Naive thymus-derived CD4-positive, alpha-beta T cell (primary cell): ENCODE measurements at regions not wholly inside any gene's neighbourhood (a gene's known extent, or its start where the extent isn't known, plus 50 kb on each side); places are given as distances from the start of the nearest gene placed in this dataset.

ENCODE experiments used
- ATAC-seq: fragments of 150-1000 bp; cut with Tn5 transposase; 2 replicates; pipeline ENCODE4 v1.10.0; 2021; ENCODE audit warnings: mild to moderate bottlenecking, moderate library complexity
- CTCF ChIA-PET: fragments of 350-600 bp; sonication (Branson Sonifier 250); formaldehyde crosslinking; loops from one replicate; lab custom pipeline; 2021; ENCODE audit warnings: antibody characterized with exemption; lab: Charles Lee
- POLR2A ChIA-PET: fragments of 350-600 bp; sonication (Branson Sonifier 250); formaldehyde crosslinking; loops from one replicate; lab custom pipeline; 2021; ENCODE audit warnings: antibody characterized with exemption, inconsistent platforms; lab: Charles Lee
- DNase-seq, 9 donors: peaks; one replicate each; pipeline versions ENCODE4 v3.0.0 to v3.0.0-alpha.2; 2020 to 2022; ENCODE audit warnings: mixed read lengths in 1 of 9
- H3K27ac ChIP-seq: one replicate; pipeline ENCODE4 v1.7.0; 2013; ENCODE audit warnings: mild to moderate bottlenecking, low read depth, low read length, moderate library complexity
- H3K27me3 ChIP-seq, 2 donors: one replicate each; pipeline ENCODE4 v1.7.0; 2013; ENCODE audit warnings: low read length in 2 of 2, mild to moderate bottlenecking in 2 of 2, moderate library complexity in 2 of 2; ENCODE audit not compliant: control insufficient read depth in 2 of 2, insufficient read depth in 2 of 2
- H3K36me3 ChIP-seq, 3 experiments: 1 replicate in 2 of 3; 2 replicates in 1 of 3; pipeline ENCODE4 v1.7.0; 2013; ENCODE audit warnings: low read length in 3 of 3, mild to moderate bottlenecking in 3 of 3, moderate library complexity in 1 of 3; ENCODE audit not compliant: insufficient read depth in 3 of 3, control insufficient read depth in 2 of 3
- H3K4me1 ChIP-seq, 2 donors: one replicate each; pipeline ENCODE4 v1.7.0; 2013; ENCODE audit warnings: low read length in 2 of 2, mild to moderate bottlenecking in 2 of 2, moderate library complexity in 1 of 2; ENCODE audit not compliant: control insufficient read depth in 2 of 2, insufficient read depth in 2 of 2
- H3K4me3 ChIP-seq: 2 replicates; pipeline ENCODE4 v1.7.0; 2013; ENCODE audit warnings: mild to moderate bottlenecking, low read length
- H3K9me3 ChIP-seq, 3 experiments: 1 replicate in 2 of 3; 2 replicates in 1 of 3; pipeline ENCODE4 v1.7.0; 2013; ENCODE audit warnings: low read length in 3 of 3; ENCODE audit not compliant: control insufficient read depth in 2 of 3
- H3K27ac Mint-ChIP-seq, 9 donors: one replicate each; pipeline ENCODE4 v1.8.0; 2020 to 2022; ENCODE audit warnings: mixed read lengths in 9 of 9, mild to moderate bottlenecking in 8 of 9, moderate library complexity in 5 of 9, inconsistent platforms in 2 of 9
- H3K27me3 Mint-ChIP-seq, 5 donors: one replicate each; pipeline ENCODE4 v1.8.0; 2021 to 2022; ENCODE audit warnings: mixed read lengths in 5 of 5, mild to moderate bottlenecking in 1 of 5
- H3K36me3 Mint-ChIP-seq, 5 donors: one replicate each; pipeline ENCODE4 v1.8.0; 2020 to 2022; ENCODE audit warnings: mixed read lengths in 5 of 5, mild to moderate bottlenecking in 3 of 5, inconsistent platforms in 1 of 5
- H3K4me1 Mint-ChIP-seq, 7 donors: one replicate each; pipeline ENCODE4 v1.8.0; 2020 to 2022; ENCODE audit warnings: mixed read lengths in 7 of 7, mild to moderate bottlenecking in 3 of 7, inconsistent platforms in 1 of 7
- H3K4me3 Mint-ChIP-seq, 10 donors: one replicate each; pipeline ENCODE4 v1.8.0; 2020 to 2022; ENCODE audit warnings: mild to moderate bottlenecking in 10 of 10, mixed read lengths in 10 of 10, moderate library complexity in 6 of 10, inconsistent platforms in 2 of 10
- H3K9me3 Mint-ChIP-seq, 11 donors: one replicate each; pipeline ENCODE4 v1.8.0; 2020 to 2022; ENCODE audit warnings: mixed read lengths in 11 of 11, mild to moderate bottlenecking in 4 of 11, inconsistent platforms in 1 of 11, moderate library complexity in 1 of 11
- intact Hi-C, 2 donors: fragments of 100-400 bp; cut with micrococcal nuclease; formaldehyde crosslinking; loops; one replicate each; pipeline ENCODE4 v1.15.1; 2023

- Histone ChIP-seq H3K36me3 (no peaks in the 10 kb centered on the region), H3K4me1 (peaks cover 14 to 16% of the 10 kb centered on the region in 2 donors), H3K4me3 (no peak overlapping the region), H3K27ac (no peak overlapping the region), H3K27me3 (no peaks in the 10 kb centered on the region), H3K9me3 (no peaks in the 10 kb centered on the region)
- DNase-seq = no peak
- Mint-ChIP-seq H3K9me3 (no peaks in the 10 kb centered on the region), H3K36me3 (peaks cover 0 to 9% (median 0%) of the 10 kb centered on the region in 5 donors), H3K27ac (peak overlapping the region in 1 of 9 donors; percentile 81), H3K27me3 (peaks cover 0 to 5% (median 0%) of the 10 kb centered on the region in 5 donors), H3K4me3 (no peak overlapping the region), H3K4me1 (peaks cover 29 to 60% (median 40%) of the 10 kb centered on the region in 7 donors)
- intact Hi-C loops = loop anchor here in 1 of 2 donors (10.0 kb wide), 1 partner anchor 465 kb away; no protein-coding TSS in a partner anchor
- POLR2A ChIA-PET = interaction anchor here (0.6 to 0.7 kb wide), 2 partner anchors 20 to 256 kb away, joined by 3 to 5 read pairs; no protein-coding TSS in a partner anchor
- CTCF ChIA-PET = interaction anchor here (0.6 kb wide), 1 partner anchor 440 kb away, joined by 3 read pairs; no protein-coding TSS in a partner anchor
- no peak for ATAC-seq
These were observed 50.9 kb upstream of the BCL2L14 start for GRCh38 chr12:12019881-12020280.

GRCh38 chr12:12020762-12021161 is 50.0 kb upstream of the BCL2L14 start:
- ChIA-PET CTCF (no interaction called here), POLR2A (no interaction called here)
- Mint-ChIP-seq H3K9me3 (peaks cover 0 to 4% (median 0%) of the 10 kb centered on the region in 11 donors), H3K27me3 (peaks cover 0 to 5% (median 0%) of the 10 kb centered on the region in 5 donors), H3K4me3 (no peak overlapping the region), H3K4me1 (peaks cover 34 to 60% (median 40%) of the 10 kb centered on the region in 7 donors), H3K27ac (peak overlapping the region in 1 of 9 donors; percentile 50), H3K36me3 (peaks cover 0 to 5% (median 0%) of the 10 kb centered on the region in 5 donors)
- H3K27ac ChIP-seq = no peak overlapping the region
- DNase-seq (no peak), ATAC-seq (no peak)
- H3K36me3 ChIP-seq = no peaks in the 10 kb centered on the region
- no peaks in the 10 kb centered on the region for H3K9me3 ChIP-seq
- intact Hi-C loops = no loop called here
- no peak overlapping the region for H3K4me3 ChIP-seq
- peaks cover 19 to 25% of the 10 kb centered on the region in 2 donors for H3K4me1 ChIP-seq
- no peaks in the 10 kb centered on the region for H3K27me3 ChIP-seq
